ENCODE measurements at regions not wholly inside any gene's neighbourhood (a gene's known extent, or its start where the extent isn't known, plus 50 kb on each side); places are given as distances from the start of the nearest gene placed in this dataset.

- TF ChIP-seq CTCF (IDR thresholded peaks at IDR 0.05; ENCODE audit: low read depth, low read length, poor library complexity, severe bottlenecking): no peak
- TF ChIP-seq EZH2phosphoT487 (IDR thresholded peaks at IDR 0.05; ENCODE audit: borderline replicate concordance, low read length): no peak
Observed at GRCh38 chr19:56946159-56946558, 105.6 kb upstream of the PEG3 start.
